ENCODE measurements at regions not wholly inside any gene's neighbourhood (a gene's known extent, or its start where the extent isn't known, plus 50 kb on each side); places are given as distances from the start of the nearest gene placed in this dataset.

- Mint-ChIP-seq H3K4me3 (no peak overlapping the region), H3K4me1 (no peaks in the 10 kb centered on the region), H3K9me3 (no peaks in the 10 kb centered on the region), H3K27me3 (ENCODE audit: low read depth) (no peaks in the 10 kb centered on the region), H3K36me3 (ENCODE audit: low read depth) (no peaks in the 10 kb centered on the region), H3K27ac (ENCODE audit: unreplicated experiment) (no peak overlapping the region)
- TF ChIP-seq CTCF (conservative IDR thresholded peaks at IDR 0.05) = no peak
- DNase-seq (ENCODE audit: low read depth, low spot score) = no peak
Measured at GRCh38 chr7:106783286-106783685, 81.8 kb upstream of the PIK3CG start.

GRCh38 chr7:106788637-106789036 is 76.4 kb upstream of the PIK3CG start:
- Mint-ChIP-seq H3K36me3 (ENCODE audit: low read depth) (no peaks in the 10 kb centered on the region), H3K9me3 (no peaks in the 10 kb centered on the region), H3K27me3 (ENCODE audit: low read depth) (no peaks in the 10 kb centered on the region), H3K27ac (ENCODE audit: unreplicated experiment) (no peak overlapping the region), H3K4me1 (no peaks in the 10 kb centered on the region), H3K4me3 (no peak overlapping the region)
- TF ChIP-seq CTCF (conservative IDR thresholded peaks at IDR 0.05) = no peak
- DNase-seq (ENCODE audit: low read depth, low spot score) = no peak

GRCh38 chr7:106791526-106791925 is 73.6 kb upstream of the PIK3CG start:
- H3K4me1 Mint-ChIP-seq = no peaks in the 10 kb centered on the region
- H3K27ac Mint-ChIP-seq (ENCODE audit: unreplicated experiment) = no peak overlapping the region

GRCh38 chr7:106792233-106792926 is 72.7 kb upstream of the PIK3CG start:
- Mint-ChIP-seq H3K27ac (ENCODE audit: unreplicated experiment) (no peak overlapping the region), H3K9me3 (peaks cover 6% of the 10 kb centered on the region), H3K4me3 (no peak overlapping the region), H3K27me3 (ENCODE audit: low read depth) (no peaks in the 10 kb centered on the region), H3K4me1 (no peaks in the 10 kb centered on the region), H3K36me3 (ENCODE audit: low read depth) (no peaks in the 10 kb centered on the region)
- no peak for DNase-seq (ENCODE audit: low read depth, low spot score)
- TF ChIP-seq CTCF (conservative IDR thresholded peaks at IDR 0.05) = no peak

More at GRCh38 chr7:106791526-106791925, 73.6 kb upstream of the PIK3CG start:
- no peaks in the 10 kb centered on the region for H3K36me3 Mint-ChIP-seq (ENCODE audit: low read depth)
- no peak for TF ChIP-seq CTCF (conservative IDR thresholded peaks at IDR 0.05)
- no peak for DNase-seq (ENCODE audit: low read depth, low spot score)
- no peaks in the 10 kb centered on the region for H3K27me3 Mint-ChIP-seq (ENCODE audit: low read depth)
- H3K9me3 Mint-ChIP-seq = no peaks in the 10 kb centered on the region
- H3K4me3 Mint-ChIP-seq = no peak overlapping the region

- Mint-ChIP-seq H3K9me3 (peaks cover 8% of the 10 kb centered on the region), H3K4me3 (no peak overlapping the region), H3K36me3 (ENCODE audit: low read depth) (no peaks in the 10 kb centered on the region), H3K27ac (ENCODE audit: unreplicated experiment) (no peak overlapping the region), H3K27me3 (ENCODE audit: low read depth) (no peaks in the 10 kb centered on the region), H3K4me1 (no peaks in the 10 kb centered on the region)
- peak; percentile 85 for TF ChIP-seq CTCF (conservative IDR thresholded peaks at IDR 0.05)
- DNase-seq (ENCODE audit: low read depth, low spot score) = peak; percentile 4
Measured at GRCh38 chr7:106793015-106793975, 71.8 kb upstream of the PIK3CG start.

Measured in neural crest cell (in vitro differentiated cells).